ENCODE measurements at regions not wholly inside any gene's neighbourhood (a gene's known extent, or its start where the extent isn't known, plus 50 kb on each side); places are given as distances from the start of the nearest gene placed in this dataset.

- ChIA-PET RAD21 (ENCODE audit: unreplicated experiment) (no interaction called here), CTCF (no interaction called here), POLR2A (no interaction called here), SMC1A (ENCODE audit: uncharacterized antibody, unreplicated experiment) (no interaction called here)
- FAIRE-seq (no peak), DNase-seq (ENCODE audit: low read depth, low spot score) (no peak), ATAC-seq (no peak)
- WGBS (ENCODE audit: insufficient coverage, insufficient replicate concordance, low lambda C conversion rate, missing lambda C conversion rate) = 19% methylated on average over 5 of the region's 5 CpGs
- Histone ChIP-seq H3K36me3 (ENCODE audit: control insufficient read depth in 2 of 2, insufficient read depth in 2 of 2, low read length in 1 of 2) (no peaks in the 10 kb centered on the region), H3K4me3 (no peak overlapping the region), H3K4me2 (ENCODE audit: control insufficient read depth, insufficient read depth) (no peak overlapping the region), H3K27ac (ENCODE audit: control insufficient read depth, insufficient read depth) (no peak overlapping the region), H3K79me2 (ENCODE audit: control insufficient read depth, insufficient read depth, low read length) (no peaks in the 10 kb centered on the region), H3K27me3 (replicated peaks in 1 of 2; ENCODE audit: control insufficient read depth in 2 of 2, insufficient read depth in 2 of 2, low read length in 1 of 2) (peaks cover 0 to 2% of the 10 kb centered on the region in 2 experiments; a peak in 2 of 4 replicates), H2AFZ (ENCODE audit: control insufficient read depth, low read depth, low read length) (no peak overlapping the region), H4K20me1 (ENCODE audit: control insufficient read depth, insufficient read depth) (no peaks in the 10 kb centered on the region), H3K4me1 (ENCODE audit: control insufficient read depth, insufficient read depth, low read length) (no peaks in the 10 kb centered on the region), H3K9me3 (replicated peaks; ENCODE audit: control insufficient read depth, insufficient read depth, low read length) (no peaks in the 10 kb centered on the region), H3K9ac (ENCODE audit: control insufficient read depth, insufficient read depth, low read length) (no peak overlapping the region)
- intact Hi-C loops (cut with micrococcal nuclease; ENCODE audit: unreplicated experiment) (no loop called here), in situ Hi-C loops (cut with MboI) (no loop called here)
- BruUV-seq (replicated peaks) = no TSS peak
- no peak for TF ChIP-seq RAD51 (IDR thresholded peaks at IDR 0.05)
- no peak for TF ChIP-seq SPI1 (IDR thresholded peaks at IDR 0.05; ENCODE audit: borderline replicate concordance, insufficient read depth, low read depth, low read length)
- no peak for TF ChIP-seq SKIL (IDR thresholded peaks at IDR 0.05; ENCODE audit: low read depth, poor library complexity, severe bottlenecking)
- no peak for TF ChIP-seq WRNIP1 (IDR thresholded peaks at IDR 0.05; ENCODE audit: borderline replicate concordance, low read depth, low read length)
- TF ChIP-seq MYC (IDR thresholded peaks at IDR 0.05; ENCODE audit: insufficient read depth, insufficient read length, insufficient replicate concordance, low read length, severe bottlenecking) = no peak
- TF ChIP-seq, protein P1, sequence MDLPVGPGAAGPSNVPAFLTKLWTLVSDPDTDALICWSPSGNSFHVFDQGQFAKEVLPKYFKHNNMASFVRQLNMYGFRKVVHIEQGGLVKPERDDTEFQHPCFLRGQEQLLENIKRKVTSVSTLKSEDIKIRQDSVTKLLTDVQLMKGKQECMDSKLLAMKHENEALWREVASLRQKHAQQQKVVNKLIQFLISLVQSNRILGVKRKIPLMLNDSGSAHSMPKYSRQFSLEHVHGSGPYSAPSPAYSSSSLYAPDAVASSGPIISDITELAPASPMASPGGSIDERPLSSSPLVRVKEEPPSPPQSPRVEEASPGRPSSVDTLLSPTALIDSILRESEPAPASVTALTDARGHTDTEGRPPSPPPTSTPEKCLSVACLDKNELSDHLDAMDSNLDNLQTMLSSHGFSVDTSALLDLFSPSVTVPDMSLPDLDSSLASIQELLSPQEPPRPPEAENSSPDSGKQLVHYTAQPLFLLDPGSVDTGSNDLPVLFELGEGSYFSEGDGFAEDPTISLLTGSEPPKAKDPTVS (IDR thresholded peaks at IDR 0.05; ENCODE audit: low read depth, low read length) = no peak
- TF ChIP-seq NR2F1 (conservative IDR thresholded peaks at IDR 0.05) = no peak
- no peak for TF ChIP-seq RELB (IDR thresholded peaks at IDR 0.05; ENCODE audit: low read depth)
- TF ChIP-seq, protein P2, sequence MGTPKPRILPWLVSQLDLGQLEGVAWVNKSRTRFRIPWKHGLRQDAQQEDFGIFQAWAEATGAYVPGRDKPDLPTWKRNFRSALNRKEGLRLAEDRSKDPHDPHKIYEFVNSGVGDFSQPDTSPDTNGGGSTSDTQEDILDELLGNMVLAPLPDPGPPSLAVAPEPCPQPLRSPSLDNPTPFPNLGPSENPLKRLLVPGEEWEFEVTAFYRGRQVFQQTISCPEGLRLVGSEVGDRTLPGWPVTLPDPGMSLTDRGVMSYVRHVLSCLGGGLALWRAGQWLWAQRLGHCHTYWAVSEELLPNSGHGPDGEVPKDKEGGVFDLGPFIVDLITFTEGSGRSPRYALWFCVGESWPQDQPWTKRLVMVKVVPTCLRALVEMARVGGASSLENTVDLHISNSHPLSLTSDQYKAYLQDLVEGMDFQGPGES (IDR thresholded peaks at IDR 0.05) = no peak
- TF ChIP-seq, protein P3, sequence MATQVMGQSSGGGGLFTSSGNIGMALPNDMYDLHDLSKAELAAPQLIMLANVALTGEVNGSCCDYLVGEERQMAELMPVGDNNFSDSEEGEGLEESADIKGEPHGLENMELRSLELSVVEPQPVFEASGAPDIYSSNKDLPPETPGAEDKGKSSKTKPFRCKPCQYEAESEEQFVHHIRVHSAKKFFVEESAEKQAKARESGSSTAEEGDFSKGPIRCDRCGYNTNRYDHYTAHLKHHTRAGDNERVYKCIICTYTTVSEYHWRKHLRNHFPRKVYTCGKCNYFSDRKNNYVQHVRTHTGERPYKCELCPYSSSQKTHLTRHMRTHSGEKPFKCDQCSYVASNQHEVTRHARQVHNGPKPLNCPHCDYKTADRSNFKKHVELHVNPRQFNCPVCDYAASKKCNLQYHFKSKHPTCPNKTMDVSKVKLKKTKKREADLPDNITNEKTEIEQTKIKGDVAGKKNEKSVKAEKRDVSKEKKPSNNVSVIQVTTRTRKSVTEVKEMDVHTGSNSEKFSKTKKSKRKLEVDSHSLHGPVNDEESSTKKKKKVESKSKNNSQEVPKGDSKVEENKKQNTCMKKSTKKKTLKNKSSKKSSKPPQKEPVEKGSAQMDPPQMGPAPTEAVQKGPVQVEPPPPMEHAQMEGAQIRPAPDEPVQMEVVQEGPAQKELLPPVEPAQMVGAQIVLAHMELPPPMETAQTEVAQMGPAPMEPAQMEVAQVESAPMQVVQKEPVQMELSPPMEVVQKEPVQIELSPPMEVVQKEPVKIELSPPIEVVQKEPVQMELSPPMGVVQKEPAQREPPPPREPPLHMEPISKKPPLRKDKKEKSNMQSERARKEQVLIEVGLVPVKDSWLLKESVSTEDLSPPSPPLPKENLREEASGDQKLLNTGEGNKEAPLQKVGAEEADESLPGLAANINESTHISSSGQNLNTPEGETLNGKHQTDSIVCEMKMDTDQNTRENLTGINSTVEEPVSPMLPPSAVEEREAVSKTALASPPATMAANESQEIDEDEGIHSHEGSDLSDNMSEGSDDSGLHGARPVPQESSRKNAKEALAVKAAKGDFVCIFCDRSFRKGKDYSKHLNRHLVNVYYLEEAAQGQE (IDR thresholded peaks at IDR 0.05; ENCODE audit: low read depth, low read length) = no peak
- TF ChIP-seq ZBTB33 (IDR thresholded peaks at IDR 0.05) = no peak
Observed at GRCh38 chr1:201663491-201664113, 124.7 kb downstream of the NAV1 start.

Measured in GM12878 (cell line).